H9 (cell line): ENCODE measurements at regions not wholly inside any gene's neighbourhood (a gene's known extent, or its start where the extent isn't known, plus 50 kb on each side); places are given as distances from the start of the nearest gene placed in this dataset.

Experiments
- DNase-seq: peaks from one replicate; pipeline ENCODE4 v3.0.0-alpha.2; 2017
- H2AFZ ChIP-seq: one replicate; pipeline ENCODE4 v1.6.1; 2013; ENCODE audit warnings: mild to moderate bottlenecking, low read length, control low read depth, moderate library complexity
- H2AK5ac ChIP-seq: 2 replicates; pipeline ENCODE4 v1.6.1; 2013; ENCODE audit warnings: low read length, control low read depth, mixed read lengths; ENCODE audit not compliant: insufficient read length
- H2BK120ac ChIP-seq: one replicate; pipeline ENCODE4 v1.6.1; 2013; ENCODE audit warnings: low read depth, mild to moderate bottlenecking, low read length, control low read depth, inconsistent platforms; ENCODE audit not compliant: poor library complexity, severe bottlenecking
- H2BK12ac ChIP-seq: 2 replicates; pipeline ENCODE4 v1.6.1; 2013; ENCODE audit warnings: low read length, control low read depth, mixed read lengths, low read depth; ENCODE audit not compliant: insufficient read length
- H2BK15ac ChIP-seq: 2 replicates; pipeline ENCODE4 v1.6.1; 2013; ENCODE audit warnings: low read depth, low read length, control low read depth
- H2BK20ac ChIP-seq: one replicate; pipeline ENCODE4 v1.6.1; 2013; ENCODE audit warnings: low read depth, mild to moderate bottlenecking, low read length, control low read depth, inconsistent platforms; ENCODE audit not compliant: poor library complexity, severe bottlenecking
- H2BK5ac ChIP-seq: 2 replicates; pipeline ENCODE4 v1.6.1; 2013; ENCODE audit warnings: low read length, control low read depth, mixed read lengths; ENCODE audit not compliant: insufficient read length
- H3K14ac ChIP-seq: 2 replicates; pipeline ENCODE4 v1.6.1; 2013; ENCODE audit warnings: low read length, control low read depth; ENCODE audit not compliant: insufficient read depth
- H3K18ac ChIP-seq: 2 replicates; pipeline ENCODE4 v1.6.1; 2013; ENCODE audit warnings: low read depth, mild to moderate bottlenecking, mixed read lengths, low read length, control low read depth; ENCODE audit not compliant: insufficient read length
- H3K23ac ChIP-seq: 2 replicates; pipeline ENCODE4 v1.6.1; 2013; ENCODE audit warnings: low read length, control low read depth, mixed read lengths, low read depth; ENCODE audit not compliant: insufficient read length
- H3K23me2 ChIP-seq: 2 replicates; pipeline ENCODE4 v1.6.1; 2013; ENCODE audit warnings: low read depth, mild to moderate bottlenecking, mixed read lengths, low read length, control low read depth; ENCODE audit not compliant: insufficient read length, poor library complexity, severe bottlenecking
- H3K27ac ChIP-seq: 2 replicates; pipeline ENCODE4 v1.5.1; 2013; ENCODE audit warnings: low read length, control low read depth, mixed read lengths, low read depth; ENCODE audit not compliant: insufficient read length
- H3K27me3 ChIP-seq: 2 replicates; pipeline ENCODE4 v1.6.1; 2013; ENCODE audit warnings: low read length, control low read depth, inconsistent platforms; ENCODE audit not compliant: insufficient read depth
- H3K4ac ChIP-seq: 2 replicates; pipeline ENCODE4 v1.6.1; 2013; ENCODE audit warnings: low read depth, mild to moderate bottlenecking, control low read depth, inconsistent platforms, low read length, moderate library complexity
- H3K4me1 ChIP-seq: 2 replicates; pipeline ENCODE4 v1.6.1; 2013; ENCODE audit warnings: low read length, control low read depth, inconsistent platforms; ENCODE audit not compliant: insufficient read depth
- H3K4me2 ChIP-seq: 2 replicates; pipeline ENCODE4 v1.6.1; 2013; ENCODE audit warnings: low read length, control low read depth, mixed read lengths; ENCODE audit not compliant: insufficient read length, insufficient read depth
- H3K56ac ChIP-seq: 2 replicates; pipeline ENCODE4 v1.6.1; 2013; ENCODE audit warnings: low read depth, mild to moderate bottlenecking, mixed read lengths, low read length, control low read depth; ENCODE audit not compliant: insufficient read length
- H3K79me1 ChIP-seq: 2 replicates; pipeline ENCODE4 v1.6.1; 2013; ENCODE audit warnings: low read depth, mild to moderate bottlenecking, moderate library complexity, low read length, control low read depth, inconsistent platforms; ENCODE audit not compliant: insufficient read depth, poor library complexity, severe bottlenecking
- H3K79me2 ChIP-seq: 2 replicates; pipeline ENCODE4 v1.6.1; 2013; ENCODE audit warnings: low read length, control low read depth, inconsistent platforms; ENCODE audit not compliant: insufficient read depth
- H3K9ac ChIP-seq: 2 replicates; pipeline ENCODE4 v1.6.1; 2013; ENCODE audit warnings: low read length, control low read depth, mixed read lengths; ENCODE audit not compliant: insufficient read length; ENCODE audit errors: extremely low read depth
- H3K9me3 ChIP-seq: one replicate; pipeline ENCODE4 v1.6.1; 2013; ENCODE audit warnings: low read depth, low read length, inconsistent platforms; ENCODE audit not compliant: control insufficient read depth
- H3T11ph ChIP-seq: one replicate; pipeline ENCODE4 v1.6.1; 2013; ENCODE audit warnings: mild to moderate bottlenecking, low read length, control low read depth, inconsistent platforms
- H4K20me1 ChIP-seq: one replicate; pipeline ENCODE4 v1.6.1; 2013; ENCODE audit not compliant: control insufficient read depth, insufficient read length, insufficient read depth
- H4K5ac ChIP-seq: 2 replicates; pipeline ENCODE4 v1.6.1; 2013; ENCODE audit warnings: low read depth, mild to moderate bottlenecking, mixed read lengths, low read length, control low read depth; ENCODE audit not compliant: insufficient read length
- H4K8ac ChIP-seq: replicated peaks from 2 replicates; pipeline ENCODE4 v1.6.1; 2013; ENCODE audit warnings: low read length, control low read depth, mixed read lengths, low read depth; ENCODE audit not compliant: insufficient read length
- H4K91ac ChIP-seq: 2 replicates; pipeline ENCODE4 v1.6.1; 2013; ENCODE audit warnings: low read depth, mild to moderate bottlenecking, moderate library complexity, mixed read lengths, low read length, control low read depth; ENCODE audit not compliant: insufficient read length
- H3K27ac Mint-ChIP-seq, 3 experiments: 2 replicates in 2 of 3; 3 replicates in 1 of 3; pipeline ENCODE4 v1.8.0; 2020 to 2021; ENCODE audit warnings: mixed read lengths in 3 of 3, mild to moderate bottlenecking in 1 of 3, moderate library complexity in 1 of 3
- H3K27me3 Mint-ChIP-seq: 2 replicates; pipeline ENCODE4 v1.8.0; 2021; ENCODE audit warnings: low read depth, mild to moderate bottlenecking, moderate library complexity, mixed read lengths
- H3K36me3 Mint-ChIP-seq, 3 experiments: 2 replicates in 2 of 3; 3 replicates in 1 of 3; pipeline ENCODE4 v1.8.0; 2020 to 2021; ENCODE audit warnings: low read depth in 3 of 3, mixed read lengths in 3 of 3; ENCODE audit not compliant: insufficient read depth in 1 of 3
- H3K4me1 Mint-ChIP-seq, 2 experiments: 2 replicates each; pipeline ENCODE4 v1.8.0; 2020; ENCODE audit warnings: mixed read lengths in 2 of 2
- H3K4me3 Mint-ChIP-seq, 2 experiments: 2 replicates in 1 of 2; 3 replicates in 1 of 2; pipeline ENCODE4 v1.8.0; 2020 to 2021; ENCODE audit warnings: mild to moderate bottlenecking in 2 of 2, mixed read lengths in 2 of 2, moderate library complexity in 1 of 2
- H3K9me3 Mint-ChIP-seq, 2 experiments: 2 replicates in 1 of 2; 3 replicates in 1 of 2; pipeline ENCODE4 v1.8.0; 2020; ENCODE audit warnings: mild to moderate bottlenecking in 2 of 2, mixed read lengths in 2 of 2, moderate library complexity in 1 of 2
- WGBS: extraction: QIAGEN DNeasy Blood & Tissue Kit; methylation state at CpG from one replicate; pipeline ENCODE4 v1.1.7; 2013; ENCODE audit warnings: missing lambda C conversion rate, low lambda C conversion rate, mixed read lengths; ENCODE audit not compliant: insufficient read length; ENCODE audit errors: extremely low coverage; 5-methylcytosine and 5-hydroxymethylcytosine counted together
- TF ChIP-seq, protein P1 (sequence below): fragments of 200-600 bp; sonication (generic); conservative IDR thresholded peaks from 3 replicates; pipeline ENCODE4 v1.8.0; 2021; ENCODE audit warnings: antibody characterized with exemption, mild to moderate bottlenecking

DNA sequence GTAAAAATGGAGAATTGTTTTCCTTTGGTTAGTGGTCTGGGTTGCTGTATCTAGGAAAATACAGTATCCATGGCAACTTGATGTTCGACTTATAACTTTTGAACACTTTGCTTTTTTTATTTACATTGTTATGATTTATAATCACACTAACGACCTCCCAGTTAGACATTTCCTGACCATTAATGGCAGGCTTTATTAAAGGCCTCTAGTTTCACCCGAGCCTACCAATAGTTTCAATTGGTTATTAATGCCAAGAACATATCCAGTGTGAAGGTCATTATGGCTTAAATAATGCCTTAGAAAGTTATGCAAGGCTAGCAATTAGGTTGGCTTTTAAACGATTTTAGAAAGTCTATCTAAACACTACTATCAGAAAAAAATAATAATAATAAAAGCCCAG lies 452.0 kb downstream of the DMRTA1 start:
- TF ChIP-seq, protein P1, sequence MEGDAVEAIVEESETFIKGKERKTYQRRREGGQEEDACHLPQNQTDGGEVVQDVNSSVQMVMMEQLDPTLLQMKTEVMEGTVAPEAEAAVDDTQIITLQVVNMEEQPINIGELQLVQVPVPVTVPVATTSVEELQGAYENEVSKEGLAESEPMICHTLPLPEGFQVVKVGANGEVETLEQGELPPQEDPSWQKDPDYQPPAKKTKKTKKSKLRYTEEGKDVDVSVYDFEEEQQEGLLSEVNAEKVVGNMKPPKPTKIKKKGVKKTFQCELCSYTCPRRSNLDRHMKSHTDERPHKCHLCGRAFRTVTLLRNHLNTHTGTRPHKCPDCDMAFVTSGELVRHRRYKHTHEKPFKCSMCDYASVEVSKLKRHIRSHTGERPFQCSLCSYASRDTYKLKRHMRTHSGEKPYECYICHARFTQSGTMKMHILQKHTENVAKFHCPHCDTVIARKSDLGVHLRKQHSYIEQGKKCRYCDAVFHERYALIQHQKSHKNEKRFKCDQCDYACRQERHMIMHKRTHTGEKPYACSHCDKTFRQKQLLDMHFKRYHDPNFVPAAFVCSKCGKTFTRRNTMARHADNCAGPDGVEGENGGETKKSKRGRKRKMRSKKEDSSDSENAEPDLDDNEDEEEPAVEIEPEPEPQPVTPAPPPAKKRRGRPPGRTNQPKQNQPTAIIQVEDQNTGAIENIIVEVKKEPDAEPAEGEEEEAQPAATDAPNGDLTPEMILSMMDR: no peak
- H3K56ac ChIP-seq: no peak overlapping the region
- no peak overlapping the region for H3K4me3 Mint-ChIP-seq
- H3K36me3 Mint-ChIP-seq: no peaks in the 10 kb centered on the region
- no peak overlapping the region for H2BK5ac ChIP-seq
- no peak overlapping the region for H2BK12ac ChIP-seq
- H2BK15ac ChIP-seq: no peak overlapping the region
- H3K27ac Mint-ChIP-seq: no peak overlapping the region
- no peaks in the 10 kb centered on the region for H3K79me2 ChIP-seq
- no peak overlapping the region for H3K18ac ChIP-seq
- H3K9ac ChIP-seq: no peak overlapping the region
- no peaks in the 10 kb centered on the region for H4K20me1 ChIP-seq
- no peaks in the 10 kb centered on the region for H3K79me1 ChIP-seq
- H3T11ph ChIP-seq: no peak overlapping the region
- H4K91ac ChIP-seq: no peak overlapping the region
- no peak overlapping the region for H3K23ac ChIP-seq
- H3K4me1 Mint-ChIP-seq: peaks cover 9 to 10% of the 10 kb centered on the region in 2 experiments
- H3K23me2 ChIP-seq: no peaks in the 10 kb centered on the region
- H3K27me3 ChIP-seq: no peaks in the 10 kb centered on the region
- no peak overlapping the region for H3K27ac ChIP-seq
- no peak overlapping the region for H3K14ac ChIP-seq
- no peak for DNase-seq
- H2BK120ac ChIP-seq: no peak overlapping the region
- H3K9me3 ChIP-seq: no peaks in the 10 kb centered on the region
- no CpG with 5 or more reads among the region's 4 CpGs for WGBS
- H3K9me3 Mint-ChIP-seq: no peaks in the 10 kb centered on the region
- no peak overlapping the region for H4K5ac ChIP-seq
- no peak overlapping the region for H3K4ac ChIP-seq
- no peak overlapping the region for H3K4me2 ChIP-seq
- no peaks in the 10 kb centered on the region; the same call in 1 of the 2 replicates for H3K4me1 ChIP-seq
- H2AK5ac ChIP-seq: no peak overlapping the region
- H3K27me3 Mint-ChIP-seq: no peaks in the 10 kb centered on the region
- H4K8ac ChIP-seq: no peak overlapping the region
- no peak overlapping the region for H2AFZ ChIP-seq
- no peak overlapping the region for H2BK20ac ChIP-seq
